ENCODE measurements at regions not wholly inside any gene's neighbourhood (a gene's known extent, or its start where the extent isn't known, plus 50 kb on each side); places are given as distances from the start of the nearest gene placed in this dataset.

DNA sequence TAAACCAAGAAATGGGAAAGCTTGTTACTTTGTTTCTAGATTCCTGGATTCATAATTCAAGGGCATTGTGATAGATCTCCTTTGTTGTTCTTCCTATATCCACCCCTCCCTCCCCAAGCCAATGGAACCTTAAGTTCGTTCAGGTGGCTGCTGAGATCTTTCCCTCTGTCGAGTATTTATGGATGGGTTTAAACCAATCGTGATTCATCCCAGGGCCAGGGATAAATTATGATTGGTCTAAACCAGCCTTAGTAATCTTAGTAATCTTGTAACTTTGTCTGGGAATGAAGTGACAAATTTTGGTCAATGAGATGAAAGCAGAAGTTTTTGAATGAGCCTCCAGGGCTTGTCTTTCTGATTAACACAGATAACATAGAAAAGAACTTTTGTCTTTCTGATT lies 56.1 kb upstream of the PCED1B start:
- intact Hi-C loops (cut with DNase I): no loop called here
- no peaks in the 10 kb centered on the region for H3K27me3 ChIP-seq (ENCODE audit: low read depth)
- TF ChIP-seq CTCF (IDR thresholded peaks at IDR 0.05): no peak
- no peak for DNase-seq
- H3K27ac ChIP-seq: no peak overlapping the region
- ATAC-seq: no peak
- no peaks in the 10 kb centered on the region for H3K9me3 ChIP-seq
- no peaks in the 10 kb centered on the region for H3K36me3 ChIP-seq
- no peak overlapping the region for H3K4me3 ChIP-seq
- no peaks in the 10 kb centered on the region for H3K4me1 ChIP-seq

DNA sequence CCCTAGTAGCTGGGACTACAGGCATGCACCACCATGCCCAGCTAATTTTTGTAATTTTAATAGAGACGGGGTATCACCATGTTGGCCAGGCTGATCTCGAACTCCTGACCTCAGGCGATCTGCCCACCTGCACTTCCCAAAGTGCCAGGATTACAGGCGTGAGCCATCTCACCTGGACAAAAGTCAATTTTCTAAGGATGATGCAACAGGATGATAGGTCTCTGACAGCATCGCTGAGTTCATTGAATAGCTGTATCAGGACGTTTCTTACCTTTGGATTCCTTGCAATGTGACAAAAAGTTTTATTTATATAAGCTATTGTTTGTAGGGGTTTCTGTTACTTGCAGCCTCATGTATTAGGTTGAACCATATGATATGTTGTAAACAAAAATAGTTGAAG lies 55.5 kb upstream of the PCED1B start:
- ATAC-seq: no peak
- intact Hi-C loops (cut with DNase I): no loop called here

DNA sequence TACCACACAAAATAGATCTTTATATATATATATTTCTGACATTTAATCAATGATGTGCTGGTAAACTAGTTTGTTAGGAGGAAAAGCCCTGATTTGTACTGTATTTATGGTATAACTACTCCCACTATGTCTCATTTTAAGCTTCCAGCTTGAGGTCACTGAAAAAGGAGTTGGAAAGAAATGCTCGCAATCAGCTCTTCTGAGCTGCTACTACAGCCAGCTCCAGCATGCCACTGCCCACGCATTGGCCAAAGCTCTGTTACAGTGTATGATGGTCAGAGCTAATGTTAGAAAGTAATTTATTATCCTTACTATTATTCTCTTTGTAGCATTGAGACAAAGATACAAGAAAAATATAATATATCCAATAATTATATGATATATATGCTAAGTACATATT lies 55.0 kb upstream of the PCED1B start:
- Histone ChIP-seq H3K27ac (no peak overlapping the region), H3K9me3 (no peaks in the 10 kb centered on the region), H3K4me3 (no peak overlapping the region), H3K27me3 (ENCODE audit: low read depth) (no peaks in the 10 kb centered on the region), H3K36me3 (no peaks in the 10 kb centered on the region), H3K4me1 (no peaks in the 10 kb centered on the region)
- intact Hi-C loops (cut with DNase I): no loop called here
- ATAC-seq (no peak), DNase-seq (no peak)
- TF ChIP-seq CTCF (IDR thresholded peaks at IDR 0.05): no peak

More for the DNA sequence above, 55.5 kb upstream of the PCED1B start:
- Histone ChIP-seq H3K27me3 (ENCODE audit: low read depth) (no peaks in the 10 kb centered on the region), H3K4me1 (no peaks in the 10 kb centered on the region), H3K9me3 (no peaks in the 10 kb centered on the region), H3K4me3 (no peak overlapping the region), H3K27ac (no peak overlapping the region), H3K36me3 (no peaks in the 10 kb centered on the region)
- no peak for TF ChIP-seq CTCF (IDR thresholded peaks at IDR 0.05)
- DNase-seq: no peak

DNA sequence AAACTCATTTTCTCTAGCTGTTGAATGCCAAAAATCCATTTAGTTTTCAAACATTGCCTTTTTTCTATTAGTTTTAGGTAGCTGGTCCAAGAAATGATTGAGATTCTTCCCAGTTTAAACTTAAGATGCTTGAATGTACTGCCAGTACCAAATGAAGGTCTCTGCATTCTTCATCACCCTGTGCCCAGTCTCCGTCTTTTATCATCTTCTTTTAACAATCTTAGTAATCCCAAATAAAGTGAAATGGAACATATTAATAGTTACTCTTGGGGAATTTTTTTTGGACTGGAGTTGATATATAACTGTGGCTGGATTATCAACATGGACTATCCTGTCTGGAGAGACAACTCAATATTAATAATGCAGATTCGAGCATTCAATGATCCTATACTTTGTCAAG lies 54.1 kb upstream of the PCED1B start:
- TF ChIP-seq CTCF (IDR thresholded peaks at IDR 0.05): no peak
- Histone ChIP-seq H3K36me3 (no peaks in the 10 kb centered on the region), H3K4me1 (no peaks in the 10 kb centered on the region), H3K27ac (no peak overlapping the region), H3K4me3 (no peak overlapping the region), H3K27me3 (ENCODE audit: low read depth) (no peaks in the 10 kb centered on the region), H3K9me3 (no peaks in the 10 kb centered on the region)
- intact Hi-C loops (cut with DNase I): no loop called here
- DNase-seq (no peak), ATAC-seq (no peak)

GRCh38 chr12:47025798-47026197 lies 53.6 kb upstream of the PCED1B start:
- no peak for TF ChIP-seq CTCF (IDR thresholded peaks at IDR 0.05)
- DNase-seq (no peak), ATAC-seq (no peak)
- Histone ChIP-seq H3K36me3 (no peaks in the 10 kb centered on the region), H3K4me1 (no peaks in the 10 kb centered on the region), H3K27me3 (ENCODE audit: low read depth) (no peaks in the 10 kb centered on the region), H3K9me3 (no peaks in the 10 kb centered on the region), H3K27ac (no peak overlapping the region), H3K4me3 (no peak overlapping the region)
- intact Hi-C loops (cut with DNase I): no loop called here

DNA sequence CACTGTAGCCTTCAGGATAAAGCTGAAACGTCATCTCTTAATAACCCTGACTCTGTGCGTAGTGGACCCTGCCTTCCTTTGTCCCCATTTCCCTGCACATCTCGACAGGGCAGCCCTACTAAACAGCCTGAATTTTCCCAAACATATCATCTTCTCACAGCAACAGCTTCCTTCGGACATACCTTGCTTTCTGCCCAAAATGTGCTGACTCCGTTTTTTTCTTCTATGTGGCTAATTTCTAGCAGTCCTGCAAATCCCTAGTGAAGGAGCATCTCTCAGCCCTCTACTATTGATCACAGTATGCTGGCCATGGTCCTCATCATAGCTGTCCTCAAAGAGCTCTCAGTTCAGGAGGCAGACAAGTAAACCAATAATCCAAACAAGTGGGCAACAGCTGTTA lies 53.1 kb upstream of the PCED1B start:
- H3K27ac ChIP-seq: no peak overlapping the region
- no peak overlapping the region for H3K4me3 ChIP-seq
- H3K36me3 ChIP-seq: no peaks in the 10 kb centered on the region
- H3K4me1 ChIP-seq: no peaks in the 10 kb centered on the region
- H3K27me3 ChIP-seq (ENCODE audit: low read depth): no peaks in the 10 kb centered on the region
- DNase-seq (no peak), ATAC-seq (no peak)
- intact Hi-C loops (cut with DNase I): no loop called here
- no peaks in the 10 kb centered on the region for H3K9me3 ChIP-seq
- TF ChIP-seq CTCF (IDR thresholded peaks at IDR 0.05): no peak
